GM12865 (cell line): ENCODE measurements at regions not wholly inside any gene's neighbourhood (a gene's known extent, or its start where the extent isn't known, plus 50 kb on each side); places are given as distances from the start of the nearest gene placed in this dataset.

ENCODE experiments used
- DNase-seq: peaks from one replicate; pipeline ENCODE4 v3.0.0; 2010; ENCODE audit warnings: low read depth
- H3K4me3 ChIP-seq: 2 replicates; pipeline ENCODE4 v1.5.1; 2011; ENCODE audit warnings: mild to moderate bottlenecking, low read depth, low read length, control low read depth
- CTCF ChIP-seq: IDR thresholded peaks from 2 replicates; pipeline ENCODE4 v1.5.1; 2011; ENCODE audit warnings: low read length, control low read depth, low read depth, inconsistent platforms; ENCODE audit not compliant: insufficient read depth; ENCODE audit errors: missing control alignments

- no peak for TF ChIP-seq CTCF
- no peak overlapping the region for H3K4me3 ChIP-seq
- DNase-seq: no peak
These were observed 775.4 kb downstream of the MTRR start for GRCh38 chr5:8644377-8644776.

- H3K4me3 ChIP-seq: no peak overlapping the region
- TF ChIP-seq CTCF: no peak
- no peak for DNase-seq
These were observed 778.2 kb downstream of the MTRR start for GRCh38 chr5:8647111-8647510.

- DNase-seq: no peak
These were observed 781.2 kb downstream of the MTRR start for GRCh38 chr5:8650186-8650585.

GRCh38 chr5:8660133-8660893, 791.4 kb downstream of the MTRR start:
- H3K4me3 ChIP-seq: no peak overlapping the region
- no peak for DNase-seq
- no peak for TF ChIP-seq CTCF

More at GRCh38 chr5:8650186-8650585, 781.2 kb downstream of the MTRR start:
- H3K4me3 ChIP-seq: no peak overlapping the region
- TF ChIP-seq CTCF: no peak

- H3K4me3 ChIP-seq: no peak overlapping the region
- DNase-seq: no peak
- TF ChIP-seq CTCF: no peak
These were observed 794.4 kb downstream of the MTRR start for GRCh38 chr5:8663374-8663773.

GRCh38 chr5:8675182-8675581, 806.2 kb downstream of the MTRR start:
- no peak for TF ChIP-seq CTCF
- DNase-seq: no peak
- H3K4me3 ChIP-seq: no peak overlapping the region

- TF ChIP-seq CTCF: no peak
- no peak for DNase-seq
- H3K4me3 ChIP-seq: no peak overlapping the region
These were observed 807.7 kb downstream of the MTRR start for GRCh38 chr5:8676695-8677094.
